Posterior vena cava (tissue), 2 donors: ENCODE measurements at regions not wholly inside any gene's neighbourhood (a gene's known extent, or its start where the extent isn't known, plus 50 kb on each side); places are given as distances from the start of the nearest gene placed in this dataset.
"Not testable (repeated sequence)": the region's sequence is repeated elsewhere in the genome, so short reads cannot be mapped to it uniquely, and the experiment has no call there.

Source experiments
- DNase-seq: peaks from one replicate; pipeline ENCODE4 v3.0.0-alpha.2; 2020; ENCODE audit warnings: low spot score
- intact Hi-C, 2 donors: fragments of 100-400 bp; cut with DNase I; formaldehyde crosslinking; loops; one replicate each; pipeline versions ENCODE4 v1.14.1 to v1.14.2; 2022 to 2023
- donor health status: DM: yes; HTN: yes; CAD: no.
- donor health status: DM: yes; HTN: yes; CAD: no.

DNA sequence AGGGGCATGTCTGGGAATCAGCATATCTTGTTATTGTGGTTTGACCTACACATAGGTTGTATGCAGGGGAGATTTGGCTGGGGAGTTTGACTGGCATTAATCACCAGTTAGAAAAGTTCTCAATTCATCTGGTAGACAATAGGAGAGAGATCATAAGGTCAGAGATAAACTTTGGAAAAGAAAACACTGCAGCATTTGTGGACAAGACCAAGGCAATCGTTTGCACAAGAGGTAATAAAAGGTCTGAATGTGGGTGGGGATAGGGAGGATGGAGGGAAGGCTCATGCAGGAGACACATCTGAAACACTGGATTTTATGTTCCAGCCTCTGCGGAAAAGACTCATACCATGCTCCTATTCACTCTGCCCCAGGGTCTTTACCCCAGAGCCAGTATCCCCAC lies 136.9 kb downstream of the MAIP1 start:
- intact Hi-C loops, result no loop called here
- DNase-seq, result no peak

GRCh38 chr2:200095436-200095835 lies 140.1 kb downstream of the MAIP1 start:
- intact Hi-C loops, result no loop called here
- DNase-seq, result no peak

DNA sequence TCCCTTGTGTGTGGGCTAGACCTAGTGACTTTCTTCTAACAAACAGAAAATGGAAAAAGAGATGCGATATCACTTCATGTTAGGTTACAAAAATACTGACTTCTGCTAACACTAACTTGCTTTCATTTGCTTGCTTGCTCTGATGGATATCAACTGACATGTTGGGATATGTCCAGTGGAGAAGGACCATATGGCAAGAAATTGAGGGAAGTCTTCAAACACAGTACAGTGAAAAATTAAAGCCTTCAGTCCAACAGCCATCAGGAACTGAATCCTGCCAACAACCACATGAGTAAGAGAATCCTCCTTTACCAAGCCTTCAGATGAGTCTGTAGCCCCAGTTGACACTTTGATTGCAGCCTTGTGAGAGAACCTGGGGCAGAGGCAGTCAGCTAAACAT lies 143.9 kb downstream of the MAIP1 start:
- intact Hi-C loops, result no loop called here
- no peak for DNase-seq

GRCh38 chr2:200100027-200100426 lies 144.6 kb downstream of the MAIP1 start:
- DNase-seq, result no peak
- intact Hi-C loops, result no loop called here

DNA sequence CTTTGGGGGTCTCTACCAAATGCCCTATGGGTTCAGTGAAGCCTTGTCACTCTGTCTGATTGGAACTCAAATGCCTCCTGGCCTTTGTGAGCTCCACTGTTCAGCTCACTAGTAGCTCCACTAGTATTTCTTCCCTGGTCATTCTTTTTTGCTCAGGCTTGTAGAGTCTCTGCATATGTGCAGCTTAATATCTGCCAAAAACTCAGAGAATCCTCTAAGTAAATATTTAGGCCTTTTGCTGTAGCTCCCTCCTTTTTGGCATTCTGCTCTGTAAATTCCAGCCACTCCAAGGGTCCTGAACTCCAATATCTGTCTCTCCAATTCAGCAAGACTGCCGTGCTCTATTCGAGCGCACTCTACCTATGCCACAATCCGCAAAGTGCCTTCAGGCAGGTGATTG lies 146.5 kb downstream of the MAIP1 start:
- intact Hi-C loops, result no loop called here
- DNase-seq, result no peak

DNA sequence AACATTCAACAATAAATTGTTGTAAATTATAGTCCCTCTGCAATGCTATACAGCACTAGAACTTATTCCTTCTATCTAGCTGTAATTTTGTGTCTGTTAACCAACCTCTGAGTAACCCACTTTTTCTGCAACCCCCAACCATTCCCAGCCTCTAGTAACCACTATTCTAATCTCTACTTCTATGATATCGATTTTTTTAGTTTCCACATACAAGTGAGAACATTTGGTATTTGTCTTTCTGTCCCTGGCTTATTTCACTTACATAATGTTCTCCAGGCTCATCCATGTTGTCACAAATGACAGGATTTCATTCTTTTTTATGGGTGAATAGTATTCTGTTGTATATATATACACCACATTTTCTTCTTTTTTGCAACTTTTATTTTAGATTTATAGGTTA lies 147.6 kb downstream of the MAIP1 start:
- no peak for DNase-seq
- intact Hi-C loops, result no loop called here

DNA sequence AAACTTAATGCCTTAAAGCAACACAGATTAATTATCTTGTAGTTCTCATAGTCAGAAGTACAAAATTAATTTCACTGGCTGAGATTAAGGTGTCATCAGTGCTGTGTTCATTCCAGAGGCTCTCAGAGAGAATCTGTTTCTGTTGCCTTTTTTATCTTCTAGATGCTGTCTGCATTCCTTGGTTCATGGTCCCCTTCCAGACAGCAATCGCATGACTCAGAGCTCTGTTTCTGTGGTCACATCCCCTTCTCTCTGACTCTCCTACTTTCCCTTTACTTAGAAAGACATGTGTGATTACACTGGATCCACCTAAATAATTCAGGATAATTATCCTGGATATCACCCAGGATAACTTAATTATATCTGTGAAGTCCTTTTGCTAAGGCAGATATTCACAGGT lies 148.6 kb downstream of the MAIP1 start:
- DNase-seq, result no peak
- intact Hi-C loops, result no loop called here

- no peak for DNase-seq
- intact Hi-C loops, result loop anchor here in 1 of 2 donors (5.0 kb wide), 1 partner anchor 785 kb away; no protein-coding TSS in a partner anchor
Observed at GRCh38 chr2:200107514-200108217, 152.3 kb downstream of the MAIP1 start.

DNA sequence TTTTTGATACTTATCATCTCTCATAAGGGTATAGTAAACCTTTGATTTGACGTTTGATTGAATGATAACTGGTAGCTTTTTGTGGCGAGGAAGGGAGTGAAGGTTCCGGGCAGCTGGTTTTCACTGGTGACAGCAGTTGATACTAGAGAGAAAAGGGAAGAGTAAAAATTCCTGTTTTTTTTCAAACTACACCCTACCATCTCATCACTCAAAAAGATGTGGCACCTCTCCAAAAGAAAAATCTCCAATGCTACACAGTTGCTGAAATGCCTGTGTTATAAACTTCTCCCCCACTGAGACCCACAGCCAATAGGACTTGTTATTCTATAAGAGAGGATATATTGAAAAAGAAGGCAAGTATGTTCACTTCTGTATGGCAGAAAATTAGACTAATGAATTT lies 154.0 kb downstream of the MAIP1 start:
- DNase-seq, result no peak
- intact Hi-C loops, result loop anchor here in 1 of 2 donors (5.0 kb wide), 1 partner anchor 783 kb away; no protein-coding TSS in a partner anchor

DNA sequence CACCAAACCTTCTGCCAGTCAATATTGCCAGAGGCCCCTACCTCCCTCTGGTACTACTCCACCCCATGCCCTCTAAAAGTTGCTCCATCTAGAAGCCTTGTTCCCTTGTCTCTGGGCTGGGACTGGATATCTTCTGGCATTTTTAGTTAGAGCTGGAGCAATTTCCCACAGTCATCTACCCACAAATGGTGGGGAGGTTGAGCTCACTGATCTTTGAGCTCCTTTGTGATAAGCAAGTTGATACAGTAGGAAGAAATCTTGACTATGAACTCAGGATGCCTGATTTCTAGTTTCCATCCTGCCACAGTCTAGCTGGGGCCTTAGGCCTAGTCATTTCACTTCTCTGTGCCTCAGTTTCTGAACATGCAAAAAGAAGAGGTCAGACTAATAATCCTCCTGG lies 155.0 kb downstream of the MAIP1 start:
- intact Hi-C loops, result no loop called here
- no peak for DNase-seq

- DNase-seq, intact Hi-C loops: not testable (repeated sequence)
Observed at GRCh38 chr2:200113016-200113799, 157.8 kb downstream of the MAIP1 start.

- DNase-seq, result no peak
- intact Hi-C loops, result no loop called here
Observed at GRCh38 chr2:200119236-200119635, 163.9 kb downstream of the MAIP1 start.

GRCh38 chr2:200121931-200122330 lies 166.5 kb downstream of the MAIP1 start:
- intact Hi-C loops, result no loop called here

GRCh38 chr2:200122683-200123082 lies 167.3 kb downstream of the MAIP1 start:
- no peak for DNase-seq
- intact Hi-C loops, result no loop called here

More at GRCh38 chr2:200121931-200122330, 166.5 kb downstream of the MAIP1 start:
- DNase-seq, result no peak

GRCh38 chr2:200124665-200125368 lies 169.4 kb downstream of the MAIP1 start:
- intact Hi-C loops, DNase-seq: not testable (repeated sequence)

GRCh38 chr2:200125444-200126284 lies 170.3 kb downstream of the MAIP1 start:
- DNase-seq, result no peak
- intact Hi-C loops, result no loop called here

GRCh38 chr2:200126285-200126670 lies 170.9 kb downstream of the MAIP1 start:
- intact Hi-C loops, DNase-seq: not testable (repeated sequence)

DNA sequence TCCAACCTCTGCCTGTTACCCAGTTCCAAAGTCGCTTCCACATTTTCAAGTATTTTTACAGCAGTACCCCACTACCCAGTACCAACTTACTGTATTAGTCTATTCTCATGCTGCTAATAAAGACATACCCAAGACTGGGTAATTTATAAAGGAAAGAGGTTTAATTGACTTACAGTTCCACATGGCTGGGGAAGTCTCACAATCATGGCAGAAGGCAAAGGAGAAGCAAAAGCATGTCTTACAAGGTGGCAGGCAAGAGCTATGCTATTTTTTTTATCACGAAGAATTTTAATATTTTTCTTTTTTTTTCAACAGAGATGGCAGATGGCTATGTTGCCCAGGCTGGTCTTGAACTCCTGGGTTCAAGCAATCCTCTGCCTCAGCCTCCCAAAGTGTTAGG lies 171.3 kb downstream of the MAIP1 start:
- DNase-seq, intact Hi-C loops: not testable (repeated sequence)

DNA sequence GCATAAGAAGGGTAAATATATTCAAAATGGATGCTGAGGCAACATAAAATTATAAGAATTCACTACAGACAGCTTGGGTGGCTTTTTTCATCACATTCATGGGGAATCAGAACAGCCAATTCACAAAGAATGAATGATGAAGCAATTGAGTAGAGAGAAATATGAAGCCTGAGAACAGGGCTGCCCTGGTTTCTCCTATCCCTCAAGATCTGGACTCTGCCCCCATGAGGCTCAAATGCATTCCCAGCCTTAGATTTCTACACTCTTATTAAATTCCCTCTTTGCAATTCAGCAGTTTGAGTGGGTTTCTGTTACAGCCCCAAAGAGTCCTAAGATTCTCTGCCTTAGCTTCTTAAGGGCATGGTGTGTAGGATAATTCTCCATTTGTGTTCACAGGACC lies 172.5 kb downstream of the MAIP1 start:
- no peak for DNase-seq
- intact Hi-C loops, result no loop called here
